Activated T-helper 1 cell treated with anti-CD3 and anti-CD28 coated beads, Interleukin-12 subunit alpha, Interleukin-12 subunit beta, Interleukin-2, Interleukin-4 antibody, amounts not matched to agents 30 ng/mL and 10 ng/mL and 1 ng/mL, durations not matched to agents 14 hours and 24 hours and 36 hours (primary cell): ENCODE measurements at regions not wholly inside any gene's neighbourhood (a gene's known extent, or its start where the extent isn't known, plus 50 kb on each side); places are given as distances from the start of the nearest gene placed in this dataset.
"Not testable (repeated sequence)": the region's sequence is repeated elsewhere in the genome, so short reads cannot be mapped to it uniquely, and the experiment has no call there.

Source experiments
- DNase-seq: peaks from one replicate; pipeline ENCODE4 v3.0.0; 2021; ENCODE audit warnings: low spot score
- H3K27ac Mint-ChIP-seq: one replicate; pipeline ENCODE4 v1.8.0; 2021; ENCODE audit warnings: mild to moderate bottlenecking, mixed read lengths
- H3K27me3 Mint-ChIP-seq: one replicate; pipeline ENCODE4 v1.8.0; 2022; ENCODE audit warnings: mild to moderate bottlenecking, moderate library complexity, mixed read lengths; ENCODE audit not compliant: insufficient read depth
- H3K36me3 Mint-ChIP-seq: one replicate; pipeline ENCODE4 v1.8.0; 2021; ENCODE audit warnings: low read depth, mixed read lengths
- H3K4me1 Mint-ChIP-seq: one replicate; pipeline ENCODE4 v1.8.0; 2021; ENCODE audit warnings: low read depth, mixed read lengths
- H3K4me3 Mint-ChIP-seq: one replicate; pipeline ENCODE4 v1.8.0; 2021; ENCODE audit warnings: mild to moderate bottlenecking, moderate library complexity, mixed read lengths
- H3K9me3 Mint-ChIP-seq: one replicate; pipeline ENCODE4 v1.8.0; 2021; ENCODE audit warnings: mixed read lengths
- intact Hi-C: fragments of 100-400 bp; cut with micrococcal nuclease; formaldehyde crosslinking; loops from one replicate; pipeline ENCODE4 v1.15.1; 2024

DNA sequence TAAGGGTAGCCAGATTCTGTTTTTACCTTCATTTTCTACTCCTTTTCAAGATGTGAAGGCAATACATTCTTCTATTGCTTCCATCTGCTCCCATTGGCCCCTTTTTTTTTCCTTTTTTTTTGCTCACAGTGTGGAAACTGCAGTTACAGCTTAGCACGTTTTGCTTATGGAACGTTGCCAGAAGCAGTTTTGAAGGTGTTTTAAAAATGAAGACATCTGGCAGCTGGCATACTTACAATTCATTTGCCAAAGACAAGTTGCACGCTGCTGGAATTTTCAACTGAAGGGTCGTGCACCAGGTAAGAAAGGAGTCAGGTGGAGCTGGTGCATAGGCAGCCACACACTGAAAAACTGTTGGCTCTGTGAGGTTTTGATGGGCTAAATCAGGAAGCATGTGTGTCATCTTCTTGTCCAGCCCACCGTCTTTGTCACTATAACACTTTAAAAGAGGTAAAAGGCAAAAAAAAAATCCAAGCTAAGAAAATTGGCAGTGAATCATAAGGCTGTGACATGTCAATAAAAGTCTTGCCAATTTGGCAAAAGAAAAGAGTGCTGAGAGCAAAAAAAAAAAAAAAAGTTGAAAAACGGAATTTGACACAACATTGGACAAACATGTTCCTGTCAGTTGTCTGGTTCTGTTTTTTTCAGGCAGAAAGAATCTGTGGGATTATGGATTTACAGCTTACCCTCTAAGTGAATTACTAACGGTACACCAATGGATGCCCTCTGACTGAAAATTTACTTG, 225.4 kb upstream of the SOX2 start:
- Mint-ChIP-seq H3K4me1 (no peaks in the 10 kb centered on the region), H3K9me3 (no peaks in the 10 kb centered on the region), H3K4me3 (no peak overlapping the region), H3K27ac (no peak overlapping the region), H3K27me3 (peaks cover 2% of the 10 kb centered on the region), H3K36me3 (no peaks in the 10 kb centered on the region)
- no peak for DNase-seq
- intact Hi-C loops: no loop called here

DNA sequence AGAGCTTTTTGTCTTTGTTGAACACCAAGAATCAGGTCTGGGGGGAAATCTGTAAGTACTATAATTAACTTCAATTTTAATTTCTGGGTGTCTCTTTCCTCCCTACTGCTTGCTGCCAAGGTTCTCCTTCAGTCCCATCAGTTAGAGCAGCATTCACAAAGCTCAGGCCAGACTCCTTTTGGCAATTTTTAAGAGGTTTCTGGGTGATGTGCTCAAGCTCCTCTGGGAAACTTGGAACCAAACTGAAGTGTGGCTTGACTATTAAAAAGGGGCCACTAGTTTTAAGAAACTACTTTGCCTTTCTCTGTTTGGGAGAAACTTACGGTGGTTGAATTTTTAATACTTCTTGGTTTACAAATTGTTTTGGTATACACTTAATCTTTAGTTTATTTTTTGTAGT, 227.7 kb upstream of the SOX2 start:
- Mint-ChIP-seq H3K36me3 (no peaks in the 10 kb centered on the region), H3K4me1 (no peaks in the 10 kb centered on the region), H3K9me3 (peaks cover 9% of the 10 kb centered on the region), H3K4me3 (no peak overlapping the region), H3K27me3 (peaks cover 2% of the 10 kb centered on the region), H3K27ac (no peak overlapping the region)
- intact Hi-C loops: no loop called here
- no peak for DNase-seq

DNA sequence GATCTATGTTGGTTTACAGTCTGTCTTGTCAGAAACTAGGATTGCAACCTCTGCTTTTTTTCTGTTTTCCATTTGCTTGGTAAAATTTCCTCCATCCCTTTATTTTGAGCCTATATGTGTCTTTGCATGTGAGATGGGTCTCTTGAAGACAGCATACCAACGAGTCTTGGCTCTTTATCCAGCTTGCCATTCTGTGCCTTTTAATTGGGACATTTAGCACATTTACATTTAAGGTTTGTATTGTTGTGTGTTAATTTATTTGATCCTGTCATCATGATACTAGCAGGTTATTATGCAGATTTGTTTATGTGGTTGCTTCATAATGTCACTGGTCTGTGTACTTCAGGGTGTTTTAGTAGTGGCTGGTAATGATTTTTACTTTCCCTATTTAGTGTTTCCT, 236.6 kb upstream of the SOX2 start:
- intact Hi-C loops, DNase-seq, H3K4me1 Mint-ChIP-seq, H3K27me3 Mint-ChIP-seq, H3K36me3 Mint-ChIP-seq, H3K4me3 Mint-ChIP-seq, H3K27ac Mint-ChIP-seq: not testable (repeated sequence)
- peaks cover 40% of the 10 kb centered on the region for H3K9me3 Mint-ChIP-seq

DNA sequence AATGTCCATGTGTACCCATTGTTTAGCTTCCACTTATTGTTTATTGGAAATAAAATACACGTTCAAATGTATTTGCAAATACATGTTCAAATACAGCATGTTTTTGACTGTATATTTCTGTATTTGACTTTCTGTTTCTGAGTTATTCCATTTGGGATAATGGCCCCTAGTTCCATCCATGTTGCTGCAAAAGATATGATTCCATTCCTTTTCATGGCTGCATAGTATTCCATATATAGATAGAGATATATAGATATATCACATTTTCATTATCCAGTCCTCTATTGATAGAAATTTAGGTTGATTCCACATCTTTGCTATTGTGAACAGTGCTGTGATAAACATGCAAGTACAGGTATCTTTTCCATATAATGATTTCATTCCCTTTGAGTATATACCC, 241.4 kb upstream of the SOX2 start:
- Mint-ChIP-seq H3K27ac (no peak overlapping the region), H3K4me1 (no peaks in the 10 kb centered on the region), H3K9me3 (peaks cover 26% of the 10 kb centered on the region), H3K4me3 (no peak overlapping the region), H3K36me3 (no peaks in the 10 kb centered on the region), H3K27me3 (no peaks in the 10 kb centered on the region)
- DNase-seq: no peak
- intact Hi-C loops: no loop called here

DNA sequence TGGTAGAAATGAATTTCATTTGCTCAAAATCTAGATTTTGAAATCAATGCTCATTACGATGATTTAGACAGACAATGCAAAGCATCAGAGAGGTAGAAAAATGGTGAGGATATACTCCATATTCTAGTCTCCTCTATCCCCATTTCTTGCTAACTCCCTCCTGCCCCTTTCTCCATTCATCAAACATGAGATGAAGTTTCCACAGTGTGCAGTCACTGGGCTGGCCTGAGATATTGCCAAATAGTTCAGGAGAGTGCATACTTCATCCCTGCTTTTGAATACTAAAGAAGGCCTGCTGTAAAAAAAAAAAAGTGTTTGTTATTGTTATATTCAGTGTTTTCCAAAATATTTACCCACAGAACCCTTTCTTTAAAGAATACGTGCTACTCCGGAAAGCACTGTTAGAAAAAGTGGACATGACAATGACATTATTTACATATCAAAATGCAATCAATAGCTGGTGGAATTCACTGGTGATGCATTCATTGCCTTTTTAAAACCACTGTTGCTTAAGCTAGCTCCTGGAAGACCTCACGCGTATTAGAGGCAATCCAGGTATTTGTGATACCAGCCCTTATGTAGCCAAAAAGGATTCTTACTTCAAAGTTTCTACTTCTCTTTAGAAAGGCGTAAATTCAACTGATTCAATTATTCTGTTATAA, 247.6 kb upstream of the SOX2 start:
- no peak for DNase-seq
- Mint-ChIP-seq H3K27me3 (no peaks in the 10 kb centered on the region), H3K9me3 (no peaks in the 10 kb centered on the region), H3K27ac (no peak overlapping the region), H3K4me1 (no peaks in the 10 kb centered on the region), H3K36me3 (no peaks in the 10 kb centered on the region), H3K4me3 (no peak overlapping the region)
- intact Hi-C loops: no loop called here

DNA sequence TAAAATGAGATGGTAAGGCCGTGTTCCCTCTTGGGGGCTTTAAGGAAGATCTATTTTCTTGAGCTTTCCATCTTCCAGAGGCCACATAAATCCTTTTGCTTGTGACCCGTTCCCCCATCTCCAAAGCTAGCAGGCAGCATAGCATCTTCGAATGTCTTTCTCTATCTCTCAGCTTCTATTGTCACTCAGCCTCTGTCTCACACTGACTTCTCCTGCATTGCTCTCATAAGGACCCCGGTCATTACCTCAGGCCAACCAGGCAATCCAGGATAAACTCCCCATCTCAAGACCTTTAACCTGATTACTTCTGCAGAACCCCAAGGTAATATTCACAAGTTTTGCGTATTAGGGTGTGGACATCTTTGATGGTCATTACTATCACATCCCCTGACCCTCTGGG, 250.3 kb upstream of the SOX2 start:
- H3K27ac Mint-ChIP-seq: no peak overlapping the region
- no peaks in the 10 kb centered on the region for H3K27me3 Mint-ChIP-seq
- no peak for DNase-seq
- H3K36me3 Mint-ChIP-seq: no peaks in the 10 kb centered on the region
- intact Hi-C loops: no loop called here
- no peaks in the 10 kb centered on the region for H3K9me3 Mint-ChIP-seq
- no peak overlapping the region for H3K4me3 Mint-ChIP-seq
- H3K4me1 Mint-ChIP-seq: no peaks in the 10 kb centered on the region

DNA sequence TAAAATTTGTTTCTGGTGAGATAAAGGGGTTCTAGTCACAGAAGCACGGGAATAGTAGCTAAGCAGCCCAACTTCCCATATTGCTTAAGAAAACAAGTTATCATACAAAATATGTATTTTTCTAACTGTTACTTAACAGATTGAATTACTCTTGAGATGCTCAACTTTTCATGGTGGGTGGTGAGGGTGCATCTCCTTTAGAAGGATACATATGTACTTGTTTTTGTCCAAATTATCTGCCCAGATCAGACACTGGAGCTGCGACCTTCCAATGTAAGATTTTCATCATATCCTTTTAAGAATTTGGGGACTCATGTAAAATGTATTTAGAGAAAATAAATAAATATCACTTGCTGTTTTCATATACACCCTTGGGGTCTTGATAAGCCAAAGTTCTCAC, 252.2 kb upstream of the SOX2 start:
- Mint-ChIP-seq H3K27ac (no peak overlapping the region), H3K27me3 (no peaks in the 10 kb centered on the region), H3K4me1 (no peaks in the 10 kb centered on the region), H3K9me3 (no peaks in the 10 kb centered on the region), H3K4me3 (no peak overlapping the region), H3K36me3 (no peaks in the 10 kb centered on the region)
- no peak for DNase-seq
- intact Hi-C loops: no loop called here

DNA sequence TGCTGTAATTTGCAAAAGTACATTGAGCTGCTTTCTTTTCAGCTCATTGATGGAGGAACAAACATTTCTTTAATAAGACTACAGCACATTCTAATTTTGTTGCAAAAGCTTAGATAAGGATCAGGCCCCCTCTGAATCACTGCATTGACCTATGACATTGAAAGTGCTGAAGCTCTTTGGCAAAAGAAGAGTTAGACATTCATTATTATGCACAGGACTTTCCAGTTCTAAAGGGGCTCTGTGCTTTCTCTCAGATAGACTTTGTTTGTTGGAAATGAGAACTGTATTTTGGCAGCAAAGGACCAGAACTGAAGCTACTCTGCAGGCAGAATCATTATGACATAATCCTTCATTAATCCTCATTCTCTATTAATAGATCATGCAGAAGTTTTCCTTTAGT, 252.9 kb upstream of the SOX2 start:
- H3K4me1 Mint-ChIP-seq: no peaks in the 10 kb centered on the region
- no peaks in the 10 kb centered on the region for H3K27me3 Mint-ChIP-seq
- H3K4me3 Mint-ChIP-seq: no peak overlapping the region
- H3K36me3 Mint-ChIP-seq: no peaks in the 10 kb centered on the region
- no peak overlapping the region for H3K27ac Mint-ChIP-seq
- no peak for DNase-seq
- intact Hi-C loops: no loop called here
- H3K9me3 Mint-ChIP-seq: no peaks in the 10 kb centered on the region

DNA sequence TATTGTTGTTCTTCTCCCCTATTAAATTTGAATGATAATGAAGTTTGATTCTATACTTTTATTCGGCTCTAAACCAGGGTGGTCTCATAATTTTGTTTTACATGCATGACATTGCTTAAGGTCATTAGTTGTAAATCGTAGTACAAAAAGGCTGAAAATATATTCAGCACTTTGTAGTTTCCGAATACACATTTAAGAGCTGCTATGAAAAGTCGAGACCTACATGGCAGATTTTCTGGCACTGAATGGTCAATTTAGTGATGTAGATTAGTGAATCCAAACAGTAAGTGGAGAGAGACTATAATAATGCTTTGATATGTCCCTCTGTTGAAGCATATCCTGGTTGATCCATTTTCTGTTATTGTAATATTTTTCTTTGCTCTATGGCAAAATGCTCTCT, 254.0 kb upstream of the SOX2 start:
- Mint-ChIP-seq H3K27ac (no peak overlapping the region), H3K4me1 (no peaks in the 10 kb centered on the region), H3K4me3 (no peak overlapping the region), H3K27me3 (no peaks in the 10 kb centered on the region), H3K36me3 (no peaks in the 10 kb centered on the region), H3K9me3 (peaks cover 4% of the 10 kb centered on the region)
- DNase-seq: no peak
- intact Hi-C loops: no loop called here

DNA sequence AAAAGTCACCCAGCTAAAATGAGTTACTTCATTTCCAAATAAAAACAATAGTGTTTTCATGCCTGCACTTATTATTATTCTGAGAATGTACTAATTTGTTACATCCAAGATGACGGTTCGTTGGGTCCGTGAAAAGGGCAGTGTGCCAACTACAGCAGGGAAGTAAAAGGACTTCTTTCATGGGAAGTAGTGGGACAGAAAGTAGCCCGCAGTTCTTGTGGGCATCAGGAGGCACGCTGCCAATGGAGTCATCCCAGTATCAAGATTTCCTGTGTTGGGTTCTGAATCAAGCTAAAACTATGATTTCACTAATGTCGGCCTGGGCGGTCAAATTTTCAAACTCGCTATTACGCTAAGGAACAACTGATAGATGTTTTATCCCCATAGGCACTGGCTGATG, 254.5 kb upstream of the SOX2 start:
- Mint-ChIP-seq H3K4me1 (no peaks in the 10 kb centered on the region), H3K27me3 (no peaks in the 10 kb centered on the region), H3K9me3 (peaks cover 4% of the 10 kb centered on the region), H3K4me3 (no peak overlapping the region), H3K36me3 (no peaks in the 10 kb centered on the region), H3K27ac (no peak overlapping the region)
- intact Hi-C loops: no loop called here
- no peak for DNase-seq

DNA sequence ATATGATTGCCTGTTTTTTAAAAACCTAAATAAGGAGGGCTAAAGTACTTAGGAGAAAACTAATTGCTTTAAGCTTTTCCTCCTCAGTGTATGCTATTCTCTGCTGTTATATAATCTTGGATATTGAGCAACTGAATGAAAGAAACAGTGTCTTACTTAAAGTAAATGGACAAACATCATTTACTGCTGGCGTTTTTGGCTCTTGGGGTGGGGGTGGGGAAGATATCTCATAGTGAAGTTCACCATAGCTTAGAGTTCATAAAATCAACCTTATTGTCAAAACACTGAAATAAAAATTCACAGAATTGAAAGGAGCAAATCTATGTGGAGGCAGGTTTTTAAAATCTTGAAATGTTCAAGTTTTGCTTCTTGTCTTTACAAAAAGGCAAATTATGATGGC, 256.4 kb upstream of the SOX2 start:
- Mint-ChIP-seq H3K36me3 (no peaks in the 10 kb centered on the region), H3K27me3 (no peaks in the 10 kb centered on the region), H3K27ac (no peak overlapping the region), H3K4me3 (no peak overlapping the region), H3K9me3 (peaks cover 12% of the 10 kb centered on the region), H3K4me1 (no peaks in the 10 kb centered on the region)
- intact Hi-C loops: no loop called here
- DNase-seq: no peak

DNA sequence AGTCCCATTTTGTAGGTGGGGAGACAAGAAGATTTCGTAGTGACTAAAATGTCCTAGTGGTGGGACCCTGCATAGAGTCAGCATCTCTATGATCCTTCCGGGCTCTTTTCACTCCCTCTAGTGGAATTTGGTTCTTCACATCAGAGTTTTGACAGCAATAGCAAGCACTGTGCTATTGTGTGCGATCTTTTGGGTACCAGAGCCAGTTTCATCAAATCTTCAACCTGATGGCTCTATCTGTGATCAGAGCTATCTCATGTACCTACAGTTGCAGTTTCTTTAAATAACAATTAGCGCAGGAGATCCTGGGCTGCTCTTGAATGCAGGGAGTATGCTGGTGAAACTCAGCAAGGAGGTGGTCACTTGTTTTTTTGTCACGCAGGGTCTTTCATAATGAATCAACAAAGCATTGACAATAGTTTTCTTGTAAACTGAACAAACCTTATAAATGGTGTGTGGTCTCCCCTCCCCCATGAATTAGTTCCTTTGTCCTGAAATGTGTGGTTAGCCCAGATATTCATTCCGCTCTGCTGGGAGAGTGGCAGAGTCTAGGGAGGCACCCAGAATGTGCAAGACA, 257.2 kb upstream of the SOX2 start:
- Mint-ChIP-seq H3K27ac (no peak overlapping the region), H3K9me3 (peaks cover 12% of the 10 kb centered on the region), H3K4me3 (no peak overlapping the region), H3K27me3 (no peaks in the 10 kb centered on the region), H3K4me1 (no peaks in the 10 kb centered on the region), H3K36me3 (no peaks in the 10 kb centered on the region)
- no peak for DNase-seq
- intact Hi-C loops: no loop called here

DNA sequence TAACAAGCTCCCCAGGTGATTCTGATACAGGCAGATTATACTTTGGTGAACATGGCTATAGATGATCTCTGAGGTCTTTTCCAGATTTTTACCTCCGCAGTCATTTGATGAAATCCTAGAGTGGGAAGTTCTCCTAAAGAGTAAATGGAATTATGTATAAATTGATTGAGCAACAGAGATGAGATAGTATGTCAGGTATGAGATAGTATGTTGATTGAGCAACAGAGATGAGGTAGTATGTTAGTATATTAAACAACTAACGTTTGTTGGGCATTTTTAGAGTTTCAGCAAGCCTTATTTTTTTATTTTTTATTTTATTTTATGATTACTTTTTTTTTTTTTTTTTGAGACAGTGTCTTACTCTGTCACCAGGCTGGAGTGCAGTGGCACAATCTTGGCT, 265.0 kb upstream of the SOX2 start:
- Mint-ChIP-seq H3K9me3 (peaks cover 6% of the 10 kb centered on the region), H3K27ac (no peak overlapping the region), H3K4me1 (no peaks in the 10 kb centered on the region), H3K27me3 (no peaks in the 10 kb centered on the region), H3K36me3 (no peaks in the 10 kb centered on the region), H3K4me3 (no peak overlapping the region)
- no peak for DNase-seq
- intact Hi-C loops: no loop called here
